ENCODE measurements at regions not wholly inside any gene's neighbourhood (a gene's known extent, or its start where the extent isn't known, plus 50 kb on each side); places are given as distances from the start of the nearest gene placed in this dataset.

DNA sequence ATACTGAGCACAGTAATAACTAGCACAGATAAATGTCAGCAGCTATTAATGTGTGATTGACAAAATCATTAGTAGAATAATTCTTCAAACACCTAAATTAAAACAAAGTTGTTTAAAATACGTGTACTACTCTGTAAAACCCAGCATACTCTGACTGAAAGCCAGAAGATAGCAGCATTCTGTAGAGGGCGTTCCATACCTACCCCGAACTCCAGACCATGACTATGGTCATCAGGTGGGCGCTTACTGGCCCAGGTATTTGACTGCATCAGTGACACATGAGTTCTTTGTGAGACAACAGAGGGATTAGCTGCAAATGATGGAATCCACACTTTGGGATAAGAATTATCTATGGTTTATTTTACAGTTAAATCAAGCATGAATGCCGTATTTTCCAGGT lies 139.7 kb upstream of the POGK start (continued):
- TF ChIP-seq, protein P1, sequence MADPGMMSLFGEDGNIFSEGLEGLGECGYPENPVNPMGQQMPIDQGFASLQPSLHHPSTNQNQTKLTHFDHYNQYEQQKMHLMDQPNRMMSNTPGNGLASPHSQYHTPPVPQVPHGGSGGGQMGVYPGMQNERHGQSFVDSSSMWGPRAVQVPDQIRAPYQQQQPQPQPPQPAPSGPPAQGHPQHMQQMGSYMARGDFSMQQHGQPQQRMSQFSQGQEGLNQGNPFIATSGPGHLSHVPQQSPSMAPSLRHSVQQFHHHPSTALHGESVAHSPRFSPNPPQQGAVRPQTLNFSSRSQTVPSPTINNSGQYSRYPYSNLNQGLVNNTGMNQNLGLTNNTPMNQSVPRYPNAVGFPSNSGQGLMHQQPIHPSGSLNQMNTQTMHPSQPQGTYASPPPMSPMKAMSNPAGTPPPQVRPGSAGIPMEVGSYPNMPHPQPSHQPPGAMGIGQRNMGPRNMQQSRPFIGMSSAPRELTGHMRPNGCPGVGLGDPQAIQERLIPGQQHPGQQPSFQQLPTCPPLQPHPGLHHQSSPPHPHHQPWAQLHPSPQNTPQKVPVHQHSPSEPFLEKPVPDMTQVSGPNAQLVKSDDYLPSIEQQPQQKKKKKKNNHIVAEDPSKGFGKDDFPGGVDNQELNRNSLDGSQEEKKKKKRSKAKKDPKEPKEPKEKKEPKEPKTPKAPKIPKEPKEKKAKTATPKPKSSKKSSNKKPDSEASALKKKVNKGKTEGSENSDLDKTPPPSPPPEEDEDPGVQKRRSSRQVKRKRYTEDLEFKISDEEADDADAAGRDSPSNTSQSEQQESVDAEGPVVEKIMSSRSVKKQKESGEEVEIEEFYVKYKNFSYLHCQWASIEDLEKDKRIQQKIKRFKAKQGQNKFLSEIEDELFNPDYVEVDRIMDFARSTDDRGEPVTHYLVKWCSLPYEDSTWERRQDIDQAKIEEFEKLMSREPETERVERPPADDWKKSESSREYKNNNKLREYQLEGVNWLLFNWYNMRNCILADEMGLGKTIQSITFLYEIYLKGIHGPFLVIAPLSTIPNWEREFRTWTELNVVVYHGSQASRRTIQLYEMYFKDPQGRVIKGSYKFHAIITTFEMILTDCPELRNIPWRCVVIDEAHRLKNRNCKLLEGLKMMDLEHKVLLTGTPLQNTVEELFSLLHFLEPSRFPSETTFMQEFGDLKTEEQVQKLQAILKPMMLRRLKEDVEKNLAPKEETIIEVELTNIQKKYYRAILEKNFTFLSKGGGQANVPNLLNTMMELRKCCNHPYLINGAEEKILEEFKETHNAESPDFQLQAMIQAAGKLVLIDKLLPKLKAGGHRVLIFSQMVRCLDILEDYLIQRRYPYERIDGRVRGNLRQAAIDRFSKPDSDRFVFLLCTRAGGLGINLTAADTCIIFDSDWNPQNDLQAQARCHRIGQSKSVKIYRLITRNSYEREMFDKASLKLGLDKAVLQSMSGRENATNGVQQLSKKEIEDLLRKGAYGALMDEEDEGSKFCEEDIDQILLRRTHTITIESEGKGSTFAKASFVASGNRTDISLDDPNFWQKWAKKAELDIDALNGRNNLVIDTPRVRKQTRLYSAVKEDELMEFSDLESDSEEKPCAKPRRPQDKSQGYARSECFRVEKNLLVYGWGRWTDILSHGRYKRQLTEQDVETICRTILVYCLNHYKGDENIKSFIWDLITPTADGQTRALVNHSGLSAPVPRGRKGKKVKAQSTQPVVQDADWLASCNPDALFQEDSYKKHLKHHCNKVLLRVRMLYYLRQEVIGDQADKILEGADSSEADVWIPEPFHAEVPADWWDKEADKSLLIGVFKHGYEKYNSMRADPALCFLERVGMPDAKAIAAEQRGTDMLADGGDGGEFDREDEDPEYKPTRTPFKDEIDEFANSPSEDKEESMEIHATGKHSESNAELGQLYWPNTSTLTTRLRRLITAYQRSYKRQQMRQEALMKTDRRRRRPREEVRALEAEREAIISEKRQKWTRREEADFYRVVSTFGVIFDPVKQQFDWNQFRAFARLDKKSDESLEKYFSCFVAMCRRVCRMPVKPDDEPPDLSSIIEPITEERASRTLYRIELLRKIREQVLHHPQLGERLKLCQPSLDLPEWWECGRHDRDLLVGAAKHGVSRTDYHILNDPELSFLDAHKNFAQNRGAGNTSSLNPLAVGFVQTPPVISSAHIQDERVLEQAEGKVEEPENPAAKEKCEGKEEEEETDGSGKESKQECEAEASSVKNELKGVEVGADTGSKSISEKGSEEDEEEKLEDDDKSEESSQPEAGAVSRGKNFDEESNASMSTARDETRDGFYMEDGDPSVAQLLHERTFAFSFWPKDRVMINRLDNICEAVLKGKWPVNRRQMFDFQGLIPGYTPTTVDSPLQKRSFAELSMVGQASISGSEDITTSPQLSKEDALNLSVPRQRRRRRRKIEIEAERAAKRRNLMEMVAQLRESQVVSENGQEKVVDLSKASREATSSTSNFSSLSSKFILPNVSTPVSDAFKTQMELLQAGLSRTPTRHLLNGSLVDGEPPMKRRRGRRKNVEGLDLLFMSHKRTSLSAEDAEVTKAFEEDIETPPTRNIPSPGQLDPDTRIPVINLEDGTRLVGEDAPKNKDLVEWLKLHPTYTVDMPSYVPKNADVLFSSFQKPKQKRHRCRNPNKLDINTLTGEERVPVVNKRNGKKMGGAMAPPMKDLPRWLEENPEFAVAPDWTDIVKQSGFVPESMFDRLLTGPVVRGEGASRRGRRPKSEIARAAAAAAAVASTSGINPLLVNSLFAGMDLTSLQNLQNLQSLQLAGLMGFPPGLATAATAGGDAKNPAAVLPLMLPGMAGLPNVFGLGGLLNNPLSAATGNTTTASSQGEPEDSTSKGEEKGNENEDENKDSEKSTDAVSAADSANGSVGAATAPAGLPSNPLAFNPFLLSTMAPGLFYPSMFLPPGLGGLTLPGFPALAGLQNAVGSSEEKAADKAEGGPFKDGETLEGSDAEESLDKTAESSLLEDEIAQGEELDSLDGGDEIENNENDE (IDR thresholded peaks at IDR 0.05; ENCODE audit: insufficient replicate concordance, low read length): no peak
- TF ChIP-seq PHF8 (conservative IDR thresholded peaks at IDR 0.05; ENCODE audit: low read depth, low read length) (no peak), HDAC2 (IDR thresholded peaks at IDR 0.05; ENCODE audit: borderline replicate concordance in 1 of 2, low read depth in 2 of 2, low read length in 2 of 2) (no peak), RAD21 (IDR thresholded peaks at IDR 0.05 in 1 of 2, conservative IDR thresholded peaks at IDR 0.05 in 1 of 2; ENCODE audit: low read depth in 2 of 2, low read length in 2 of 2) (no peak), RBBP5 (IDR thresholded peaks at IDR 0.05; ENCODE audit: borderline replicate concordance, low read depth, low read length) (no peak), SUZ12 (IDR thresholded peaks at IDR 0.05; ENCODE audit: low read length) (no peak), SAP30 (IDR thresholded peaks at IDR 0.05; ENCODE audit: insufficient read depth, insufficient replicate concordance, low read length) (no peak), CTBP2 (IDR thresholded peaks at IDR 0.05; ENCODE audit: borderline replicate concordance, insufficient read depth, insufficient read length, low read length) (no peak), GABPA (IDR thresholded peaks at IDR 0.05; ENCODE audit: borderline replicate concordance, insufficient read depth, low read length) (no peak), SIRT6 (IDR thresholded peaks at IDR 0.05; ENCODE audit: low read length) (no peak)

Data from H1 (cell line).